Occipital lobe (tissue), 1 donor: ENCODE measurements at regions not wholly inside any gene's neighbourhood (a gene's known extent, or its start where the extent isn't known, plus 50 kb on each side); places are given as distances from the start of the nearest gene placed in this dataset.

Experiments
- DNase-seq: peaks from one replicate; lab custom pipeline; 2025; lab: John Stamatoyannopoulos, UW

DNA sequence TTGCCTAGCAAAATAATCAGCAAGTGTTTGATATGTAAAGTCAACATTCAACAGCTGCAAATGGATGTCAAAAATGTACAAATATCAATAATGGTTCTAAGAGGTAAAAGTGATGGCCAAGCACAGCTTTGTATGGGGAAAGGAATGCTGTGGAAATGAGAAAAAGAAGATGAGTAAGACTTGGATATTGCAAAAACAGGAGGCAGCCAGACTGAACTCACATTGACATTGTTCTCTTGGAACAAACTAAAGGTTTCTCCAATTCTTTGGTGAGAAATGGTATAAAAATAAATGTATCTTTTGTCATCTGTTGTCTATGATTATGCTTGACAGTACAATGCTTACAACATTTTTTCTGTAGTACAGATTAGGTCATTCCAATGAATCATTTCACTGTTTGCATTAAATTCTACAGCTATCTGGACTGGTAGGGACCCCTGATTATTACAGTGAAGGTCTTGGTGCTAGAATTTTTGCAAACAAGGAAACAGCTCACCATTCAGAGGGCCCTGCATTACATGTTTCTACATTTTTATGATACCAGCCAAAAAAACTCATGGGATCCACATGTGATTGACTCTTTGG lies 465.7 kb downstream of the NOVA1 start:
- DNase-seq, result no peak

DNA sequence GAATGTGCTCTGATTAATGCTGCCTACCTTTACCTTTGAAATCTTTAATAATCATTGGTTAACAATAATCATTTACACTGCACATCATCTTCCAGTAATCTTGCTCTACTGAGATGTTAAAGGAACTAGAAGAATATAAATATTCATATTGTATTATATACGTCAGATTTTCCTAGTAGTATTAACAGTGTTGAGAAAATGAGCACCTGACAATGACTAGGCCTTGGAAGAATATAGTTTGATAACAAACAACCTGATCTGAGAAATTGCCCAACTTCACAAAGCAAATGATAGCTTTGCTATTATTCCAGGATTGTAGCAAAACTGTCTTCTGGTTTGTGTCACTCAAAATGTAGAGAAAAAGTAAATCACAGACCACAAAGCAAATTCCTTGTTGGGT lies 467.1 kb downstream of the NOVA1 start:
- no peak for DNase-seq

DNA sequence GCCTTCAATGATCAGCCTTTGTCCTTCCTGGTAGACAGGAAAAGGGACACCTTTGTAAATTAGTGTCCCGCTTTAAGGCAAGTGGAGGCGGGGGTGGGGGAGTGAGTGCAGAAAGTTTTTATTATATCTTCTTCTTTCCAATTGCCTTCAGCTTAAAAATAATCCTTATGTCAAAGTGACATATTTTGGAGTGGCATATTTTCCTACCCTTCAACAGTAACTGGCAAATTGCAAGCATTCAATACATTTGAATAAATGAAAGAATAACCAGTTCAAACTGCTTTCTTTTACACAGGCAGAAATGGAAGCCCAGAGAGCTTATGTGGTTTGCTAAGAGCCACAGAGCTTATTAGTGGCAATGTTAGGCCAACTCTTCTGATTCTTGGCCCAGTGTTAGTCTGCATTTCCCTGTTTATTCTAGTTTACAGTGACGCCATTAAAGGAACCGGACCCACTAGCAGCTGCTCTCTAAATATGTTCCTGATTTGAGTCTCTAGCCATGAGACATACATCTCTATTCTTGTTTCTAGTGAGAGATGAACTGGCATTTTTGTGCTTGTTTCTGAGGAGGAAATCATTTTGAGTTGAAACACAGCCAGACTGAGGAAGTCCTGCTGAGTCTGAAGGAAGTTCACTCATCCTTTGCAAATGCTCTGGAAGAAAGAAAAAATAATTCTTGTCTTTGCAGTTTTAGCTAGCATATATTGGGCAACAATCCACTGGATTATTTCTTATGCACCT lies 468.7 kb downstream of the NOVA1 start:
- no peak for DNase-seq

GRCh38 chr14:26124896-26125438 lies 472.9 kb downstream of the NOVA1 start:
- no peak for DNase-seq

DNA sequence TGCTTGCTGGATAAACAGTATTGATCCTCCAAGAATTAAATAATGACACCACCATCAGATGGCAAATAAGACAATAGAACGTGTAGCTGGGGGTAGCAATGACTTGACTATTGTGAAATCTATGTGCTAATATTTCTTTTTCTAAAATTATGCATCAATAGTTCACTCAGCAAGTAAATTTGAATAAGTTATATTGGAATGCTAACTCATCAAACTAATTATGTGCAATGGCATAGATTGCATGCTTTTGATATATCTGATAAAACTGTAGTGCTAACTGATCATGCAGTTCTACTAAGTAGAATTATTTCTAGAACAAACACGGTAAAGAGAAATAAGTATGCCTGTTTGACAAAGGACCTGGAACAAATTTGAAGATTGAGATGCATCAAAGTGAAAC lies 474.4 kb downstream of the NOVA1 start:
- no peak for DNase-seq

GRCh38 chr14:26121181-26121580 lies 476.7 kb downstream of the NOVA1 start:
- no peak for DNase-seq

DNA sequence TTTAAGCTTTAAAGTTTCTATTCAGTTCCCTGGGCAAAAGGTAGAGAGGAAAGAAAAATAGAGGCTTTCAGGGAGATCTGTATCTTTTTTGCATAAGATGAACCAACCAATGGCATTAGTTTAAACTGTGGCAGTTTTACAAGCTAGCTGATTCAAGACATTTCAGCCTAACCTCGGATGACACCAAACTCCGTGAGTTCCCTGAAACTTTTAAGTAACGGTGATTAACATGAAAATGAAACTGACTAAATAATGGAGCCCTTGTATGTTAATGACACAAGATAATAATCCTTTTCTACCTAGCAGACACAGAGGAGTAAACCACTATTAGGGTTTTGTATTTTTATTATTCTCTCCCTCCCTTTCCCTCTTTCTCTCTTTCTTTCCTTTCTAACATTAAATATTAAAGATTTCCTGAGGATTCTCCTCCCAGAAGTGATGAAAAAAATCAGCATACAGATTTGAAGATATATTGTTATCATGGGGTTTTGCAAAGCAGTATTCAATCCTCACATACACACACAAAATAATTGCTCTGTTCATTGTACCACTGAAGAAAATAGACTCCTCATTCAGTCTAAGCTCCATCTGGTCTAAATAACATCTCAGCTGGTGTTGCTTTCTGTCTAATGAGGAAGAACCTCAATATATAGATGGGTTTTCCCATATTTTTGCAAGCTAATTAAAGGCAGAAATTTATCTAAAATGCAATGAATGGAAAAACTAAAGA lies 483.8 kb downstream of the NOVA1 start:
- DNase-seq, result no peak

DNA sequence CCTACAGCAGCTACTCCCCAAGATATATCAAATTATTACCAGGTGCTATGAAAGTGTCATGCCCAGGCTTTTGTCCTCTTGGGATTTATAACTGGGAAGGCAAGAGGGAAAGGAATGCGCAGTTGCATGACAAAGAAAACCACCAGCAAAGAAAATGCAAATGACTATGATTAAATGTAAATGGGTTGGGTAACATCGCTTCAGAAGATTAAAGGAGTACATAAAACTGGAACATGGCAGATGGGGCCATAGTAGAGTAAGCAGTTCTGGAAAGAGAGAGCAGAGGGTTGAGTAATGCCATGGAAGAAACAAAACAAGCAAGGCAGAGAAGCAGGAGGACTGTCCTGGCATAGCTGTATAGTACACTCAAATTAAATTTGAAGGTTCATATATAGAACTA lies 493.1 kb downstream of the NOVA1 start:
- no peak for DNase-seq

- no peak for DNase-seq
Observed at GRCh38 chr14:26097852-26098251, 500.0 kb downstream of the NOVA1 start.

GRCh38 chr14:26088275-26088674 lies 509.6 kb downstream of the NOVA1 start:
- no peak for DNase-seq

DNA sequence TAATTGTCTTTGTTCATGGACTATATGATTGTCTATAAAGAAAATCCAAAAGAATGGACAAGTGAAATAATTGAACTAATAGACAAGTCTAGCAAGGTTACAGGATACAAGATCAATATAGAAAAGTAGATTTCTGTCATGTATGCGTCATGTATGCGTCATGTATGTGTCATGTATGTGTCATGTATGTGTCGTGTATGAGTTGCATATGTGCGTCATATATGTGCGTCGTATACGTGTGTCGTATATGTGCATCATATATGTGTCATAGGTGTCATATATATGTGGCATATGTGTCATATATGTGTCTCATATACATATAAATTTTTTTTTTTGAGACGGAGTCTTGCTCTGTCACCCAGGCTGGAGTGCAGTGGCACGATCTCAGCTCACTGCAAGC lies 516.8 kb downstream of the NOVA1 start:
- no peak for DNase-seq

DNA sequence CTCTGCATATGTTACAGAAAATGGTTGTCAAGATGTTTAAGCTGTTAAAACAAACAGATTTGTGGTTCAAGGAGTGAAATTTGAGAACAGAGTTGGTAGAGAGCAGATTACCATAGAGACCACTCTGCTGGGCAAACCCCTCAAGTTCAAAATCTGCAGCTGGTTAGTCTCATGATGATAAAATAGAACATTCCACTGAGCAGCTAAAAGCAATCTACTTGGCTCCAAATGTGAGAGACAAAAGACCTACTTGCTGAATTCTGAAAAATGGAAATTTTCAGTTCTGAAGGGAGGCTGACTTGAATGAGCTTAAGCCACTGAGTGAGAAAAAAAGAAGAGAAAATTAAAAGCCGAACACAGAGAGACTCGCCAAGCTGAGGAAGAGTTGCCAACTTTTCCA lies 519.3 kb downstream of the NOVA1 start:
- no peak for DNase-seq

- no peak for DNase-seq
Observed at GRCh38 chr14:26074892-26075291, 522.9 kb downstream of the NOVA1 start.

DNA sequence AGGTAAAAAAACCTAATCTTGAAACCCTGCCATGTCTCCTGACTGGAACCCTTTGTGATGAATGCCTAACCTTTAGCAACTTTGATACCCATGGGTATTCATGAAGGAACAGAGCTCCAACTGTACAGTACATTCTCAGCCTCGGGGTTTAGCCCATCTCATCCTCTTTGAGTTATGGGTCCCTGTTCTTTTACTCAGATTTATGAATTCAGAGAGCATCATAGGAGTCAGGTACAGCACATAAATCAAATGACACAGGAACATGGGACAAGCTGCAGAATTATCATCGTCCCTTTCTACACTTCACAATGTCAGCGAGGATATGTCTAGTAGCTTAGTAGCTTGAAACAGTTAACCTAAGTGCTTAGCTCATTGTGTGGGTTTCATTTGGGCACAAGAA lies 527.4 kb downstream of the NOVA1 start:
- DNase-seq, result no peak

DNA sequence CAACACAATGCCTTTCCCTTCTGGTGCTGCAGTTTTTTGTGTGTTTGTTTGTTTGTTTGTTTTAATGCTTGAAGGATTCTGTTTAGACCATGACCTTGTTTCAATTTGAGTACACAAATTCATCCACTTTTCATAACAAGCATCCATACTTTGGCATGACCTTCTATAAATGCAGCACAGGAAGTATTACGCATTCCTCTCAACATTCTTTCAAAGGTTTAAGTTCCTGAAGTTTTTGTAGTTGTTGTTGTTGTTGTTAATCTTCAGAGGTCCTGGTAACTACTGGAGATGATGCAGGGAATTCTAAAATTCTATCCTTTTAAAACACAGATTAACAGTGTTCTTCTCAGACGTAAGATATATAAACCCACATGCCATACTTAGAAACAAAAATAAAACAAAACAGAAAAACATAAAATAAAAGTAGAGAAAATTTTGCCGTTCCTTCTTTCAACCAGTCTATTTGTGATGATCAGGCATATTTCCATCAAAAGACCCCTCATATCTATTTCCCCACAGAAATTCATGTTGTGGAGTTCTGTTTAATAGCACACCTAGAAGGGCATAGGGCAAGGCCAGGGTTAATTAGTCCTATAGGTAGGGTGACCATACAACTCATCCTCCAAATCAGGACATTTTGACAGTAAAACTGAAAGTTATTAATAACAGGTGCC lies 529.9 kb downstream of the NOVA1 start:
- no peak for DNase-seq

GRCh38 chr14:26067341-26067740 lies 530.5 kb downstream of the NOVA1 start:
- DNase-seq, result no peak

- DNase-seq, result no peak
Observed at GRCh38 chr14:26056036-26056616, 541.7 kb downstream of the NOVA1 start.

DNA sequence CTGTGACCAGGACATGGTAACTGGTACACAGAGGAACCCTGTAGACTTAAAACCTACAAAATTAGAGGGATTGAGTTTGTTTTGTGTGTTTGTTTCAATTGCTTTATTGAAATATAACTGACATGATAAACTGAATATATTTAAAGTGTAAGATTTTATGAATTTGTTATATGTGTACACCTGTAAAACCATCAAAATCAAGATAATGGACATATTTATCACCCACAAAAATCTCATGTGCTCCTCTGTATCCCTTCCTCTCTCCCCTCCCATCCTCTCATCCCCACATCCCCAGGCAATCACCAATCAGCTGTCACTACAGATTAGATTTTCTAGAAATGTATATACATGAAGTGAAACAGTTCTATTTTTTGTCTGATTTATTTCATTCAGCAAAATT lies 565.5 kb downstream of the NOVA1 start:
- DNase-seq, result no peak

DNA sequence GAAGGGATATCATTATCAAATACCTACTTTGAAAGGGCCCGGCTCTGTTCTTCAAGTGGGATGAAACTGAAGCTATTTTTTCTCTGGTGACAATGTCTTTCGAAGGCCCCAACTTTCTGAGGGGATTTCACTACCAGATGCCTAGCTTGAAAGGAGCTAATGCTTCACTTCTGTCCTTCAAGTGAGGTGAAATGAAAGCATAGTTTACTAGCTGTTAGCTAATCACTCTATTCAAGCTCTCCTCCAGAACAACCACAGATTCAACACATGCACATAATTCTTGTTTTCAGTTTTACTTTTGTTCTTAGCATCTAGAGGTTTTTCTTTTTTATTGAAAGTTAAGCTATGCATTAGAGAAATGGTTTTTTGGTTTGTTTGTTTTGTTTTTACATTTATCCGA lies 571.4 kb downstream of the NOVA1 start:
- no peak for DNase-seq

DNA sequence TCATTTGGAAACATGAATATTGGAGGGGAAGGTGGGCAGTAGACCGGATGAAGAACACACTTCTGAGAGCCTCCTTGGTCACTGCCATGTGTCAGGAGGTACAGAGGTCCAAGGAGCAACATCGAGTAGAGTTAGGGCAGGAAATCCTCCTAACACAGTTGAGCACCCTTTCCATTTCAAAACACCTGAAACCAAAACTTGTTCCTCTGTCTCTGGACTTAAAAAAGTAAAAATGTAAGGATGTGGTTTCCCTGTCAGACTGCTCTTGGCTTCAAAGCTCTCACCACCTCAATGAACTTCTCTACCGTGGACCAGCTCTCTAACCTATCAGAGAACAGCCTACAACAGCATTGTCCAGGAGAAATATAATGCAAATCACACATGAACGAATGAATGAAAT lies 573.9 kb downstream of the NOVA1 start:
- no peak for DNase-seq

- DNase-seq, result no peak
Observed at GRCh38 chr14:26021759-26022158, 576.1 kb downstream of the NOVA1 start.

- no peak for DNase-seq
Observed at GRCh38 chr14:26017270-26017669, 580.6 kb downstream of the NOVA1 start.
